T-helper 17 cell (primary cell): ENCODE measurements at regions not wholly inside any gene's neighbourhood (a gene's known extent, or its start where the extent isn't known, plus 50 kb on each side); places are given as distances from the start of the nearest gene placed in this dataset.
A peak's percentile ranks its signal among the peaks of the same experiment; 100 is the strongest.

ENCODE experiments used
- ATAC-seq: fragments of 150-1000 bp; cut with Tn5 transposase; 2 replicates; pipeline ENCODE4 v1.10.0; 2021; ENCODE audit warnings: mild to moderate bottlenecking, moderate library complexity
- DNase-seq, 3 donors: peaks; one replicate each; pipeline versions ENCODE4 v3.0.0 to v3.0.0-alpha.2; 2020 to 2021
- H3K9me3 ChIP-seq: one replicate; pipeline ENCODE4 v1.7.0; 2013; ENCODE audit warnings: low read length, mild to moderate bottlenecking; ENCODE audit not compliant: control insufficient read depth, poor library complexity, severe bottlenecking
- H3K27ac Mint-ChIP-seq: one replicate; pipeline ENCODE4 v1.8.0; 2022; ENCODE audit warnings: mild to moderate bottlenecking, moderate library complexity, mixed read lengths
- H3K27me3 Mint-ChIP-seq: one replicate; pipeline ENCODE4 v1.8.0; 2022; ENCODE audit warnings: mixed read lengths
- H3K36me3 Mint-ChIP-seq: one replicate; pipeline ENCODE4 v1.8.0; 2022; ENCODE audit warnings: low read depth, mixed read lengths
- H3K4me1 Mint-ChIP-seq: one replicate; pipeline ENCODE4 v1.8.0; 2022; ENCODE audit warnings: mild to moderate bottlenecking, mixed read lengths
- H3K4me3 Mint-ChIP-seq: one replicate; pipeline ENCODE4 v1.8.0; 2022; ENCODE audit warnings: mild to moderate bottlenecking, moderate library complexity, mixed read lengths

- Mint-ChIP-seq H3K4me3 (no peak overlapping the region), H3K27ac (no peak overlapping the region), H3K27me3 (no peaks in the 10 kb centered on the region), H3K4me1 (peaks cover 40% of the 10 kb centered on the region), H3K36me3 (no peaks in the 10 kb centered on the region)
- DNase-seq (no peak), ATAC-seq (no peak)
- H3K9me3 ChIP-seq: no peaks in the 10 kb centered on the region
Observed at GRCh38 chr3:18675197-18675596, 250.1 kb upstream of the SATB1 start.

- Mint-ChIP-seq H3K27ac (peak overlapping the region; percentile 76), H3K27me3 (no peaks in the 10 kb centered on the region), H3K4me1 (peaks cover 23% of the 10 kb centered on the region), H3K36me3 (no peaks in the 10 kb centered on the region), H3K4me3 (peak overlapping the region; percentile 59)
- no peaks in the 10 kb centered on the region for H3K9me3 ChIP-seq
- DNase-seq (no peak), ATAC-seq (no peak)
Observed at GRCh38 chr3:18672561-18672960, 247.4 kb upstream of the SATB1 start.

DNA sequence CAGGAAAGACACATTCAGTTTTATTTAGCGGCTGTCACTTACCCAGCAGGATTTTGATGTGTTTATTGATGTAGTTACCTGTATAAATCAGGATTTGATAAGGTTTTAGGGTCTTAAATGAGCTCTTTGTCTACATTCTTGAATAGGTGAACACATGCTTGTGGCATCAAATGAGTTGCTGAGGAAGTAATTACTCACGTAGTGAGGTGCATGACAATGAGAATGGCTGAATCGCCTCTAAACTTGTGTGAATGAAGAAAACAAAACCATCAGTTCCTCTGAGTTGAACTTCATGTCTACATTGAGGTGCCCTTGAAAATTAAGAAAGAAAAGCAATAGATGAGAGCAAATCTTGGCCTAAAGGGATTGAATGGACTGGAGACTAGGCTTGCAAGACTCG is 245.6 kb upstream of the SATB1 start:
- no peak overlapping the region for H3K4me3 Mint-ChIP-seq
- H3K36me3 Mint-ChIP-seq: no peaks in the 10 kb centered on the region
- H3K27ac Mint-ChIP-seq: no peak overlapping the region
- no peaks in the 10 kb centered on the region for H3K27me3 Mint-ChIP-seq
- no peaks in the 10 kb centered on the region for H3K9me3 ChIP-seq
- no peak for DNase-seq
- H3K4me1 Mint-ChIP-seq: peaks cover 16% of the 10 kb centered on the region
- no peak for ATAC-seq

- H3K4me3 Mint-ChIP-seq: no peak overlapping the region
- no peak for ATAC-seq
Observed at GRCh38 chr3:18669374-18669773, 244.2 kb upstream of the SATB1 start.

GRCh38 chr3:18667552-18667951 is 242.4 kb upstream of the SATB1 start:
- ATAC-seq (no peak), DNase-seq (no peak)
- H3K4me3 Mint-ChIP-seq: no peak overlapping the region
- no peak overlapping the region for H3K27ac Mint-ChIP-seq
- no peaks in the 10 kb centered on the region for H3K36me3 Mint-ChIP-seq
- no peaks in the 10 kb centered on the region for H3K9me3 ChIP-seq
- peaks cover 11% of the 10 kb centered on the region for H3K4me1 Mint-ChIP-seq
- H3K27me3 Mint-ChIP-seq: no peaks in the 10 kb centered on the region

More at GRCh38 chr3:18669374-18669773, 244.2 kb upstream of the SATB1 start:
- no peaks in the 10 kb centered on the region for H3K9me3 ChIP-seq
- no peaks in the 10 kb centered on the region for H3K36me3 Mint-ChIP-seq
- DNase-seq: no peak
- H3K4me1 Mint-ChIP-seq: peaks cover 12% of the 10 kb centered on the region
- H3K27ac Mint-ChIP-seq: no peak overlapping the region
- H3K27me3 Mint-ChIP-seq: no peaks in the 10 kb centered on the region

DNA sequence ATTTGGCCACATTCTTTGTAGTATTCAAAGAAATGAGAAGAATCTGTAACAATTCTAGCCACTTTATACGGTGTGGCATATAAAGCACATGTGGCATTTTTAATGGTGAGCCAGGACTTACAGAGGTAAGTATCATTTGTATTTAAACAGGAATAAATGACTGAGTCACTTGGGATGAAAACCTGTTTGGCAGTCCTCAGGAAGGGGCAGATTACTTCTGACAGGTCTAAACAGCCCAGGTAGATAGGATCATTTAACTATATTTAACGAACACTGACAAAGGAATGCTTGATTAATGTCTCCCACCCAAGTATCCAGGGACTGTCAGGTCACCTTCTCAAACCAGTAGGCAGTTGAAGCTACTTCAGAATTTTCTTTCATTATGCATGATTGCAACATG is 241.5 kb upstream of the SATB1 start:
- no peak overlapping the region for H3K4me3 Mint-ChIP-seq
- ATAC-seq (no peak), DNase-seq (no peak)
- no peak overlapping the region for H3K27ac Mint-ChIP-seq
- H3K36me3 Mint-ChIP-seq: no peaks in the 10 kb centered on the region
- H3K9me3 ChIP-seq: no peaks in the 10 kb centered on the region
- H3K4me1 Mint-ChIP-seq: peaks cover 5% of the 10 kb centered on the region
- H3K27me3 Mint-ChIP-seq: no peaks in the 10 kb centered on the region

DNA sequence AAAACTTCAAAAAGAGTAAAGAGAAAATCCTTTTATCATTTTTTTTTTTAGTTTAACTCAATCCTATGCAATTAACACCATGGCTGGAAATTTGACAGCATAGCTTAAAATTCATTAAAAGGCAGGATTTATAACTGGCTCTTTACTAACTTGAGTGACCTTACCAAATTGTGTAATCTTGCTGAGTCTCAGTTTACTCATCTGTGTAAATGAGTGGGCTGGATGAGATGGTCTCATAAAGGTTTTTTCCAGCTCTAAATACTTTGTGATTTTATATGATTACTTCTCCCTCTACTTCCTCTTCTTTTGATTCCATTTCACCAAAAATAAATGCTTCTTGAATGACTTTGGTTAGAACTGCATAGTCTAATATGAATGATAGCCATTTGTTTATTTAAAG is 234.9 kb upstream of the SATB1 start:
- H3K4me1 Mint-ChIP-seq: peaks cover 21% of the 10 kb centered on the region
- ATAC-seq (no peak), DNase-seq (no peak)
- H3K4me3 Mint-ChIP-seq: no peak overlapping the region
- H3K9me3 ChIP-seq: no peaks in the 10 kb centered on the region
- no peaks in the 10 kb centered on the region for H3K36me3 Mint-ChIP-seq
- no peaks in the 10 kb centered on the region for H3K27me3 Mint-ChIP-seq
- no peak overlapping the region for H3K27ac Mint-ChIP-seq

- DNase-seq (no peak), ATAC-seq (peak; percentile 50)
- H3K9me3 ChIP-seq: no peaks in the 10 kb centered on the region
- H3K27me3 Mint-ChIP-seq: no peaks in the 10 kb centered on the region
- H3K4me3 Mint-ChIP-seq: no peak overlapping the region
- peak overlapping the region; percentile 24 for H3K27ac Mint-ChIP-seq
- H3K36me3 Mint-ChIP-seq: no peaks in the 10 kb centered on the region
- H3K4me1 Mint-ChIP-seq: peaks cover 23% of the 10 kb centered on the region
Observed at GRCh38 chr3:18657858-18658820, 233.0 kb upstream of the SATB1 start.

DNA sequence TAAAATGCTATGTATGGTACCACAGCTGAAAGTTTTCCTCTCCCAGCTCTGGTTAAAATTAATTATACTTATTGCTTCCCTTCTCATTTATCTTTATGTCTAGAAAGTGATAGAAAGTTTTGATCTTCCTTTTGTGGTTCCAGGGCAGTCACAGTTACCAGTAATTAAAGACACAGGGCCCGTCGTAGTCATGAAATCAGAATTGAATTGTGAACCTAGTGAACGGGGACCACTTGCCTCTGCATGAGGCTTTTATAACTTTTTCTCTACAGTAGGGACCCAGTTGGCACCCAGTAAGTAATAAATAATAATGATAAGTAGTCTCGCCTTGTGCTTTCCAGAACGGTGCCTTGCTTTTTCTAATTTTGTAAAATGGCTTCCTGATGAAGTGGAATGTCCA is 231.7 kb upstream of the SATB1 start:
- Mint-ChIP-seq H3K27ac (peak overlapping the region; percentile 54), H3K4me3 (no peak overlapping the region), H3K27me3 (no peaks in the 10 kb centered on the region), H3K4me1 (peaks cover 23% of the 10 kb centered on the region), H3K36me3 (no peaks in the 10 kb centered on the region)
- ATAC-seq (no peak), DNase-seq (no peak)
- H3K9me3 ChIP-seq: no peaks in the 10 kb centered on the region

- DNase-seq: no peak
- no peaks in the 10 kb centered on the region for H3K9me3 ChIP-seq
- H3K4me3 Mint-ChIP-seq: no peak overlapping the region
- peaks cover 23% of the 10 kb centered on the region for H3K4me1 Mint-ChIP-seq
- ATAC-seq: no peak
- peak overlapping the region; percentile 54 for H3K27ac Mint-ChIP-seq
- H3K27me3 Mint-ChIP-seq: no peaks in the 10 kb centered on the region
- H3K36me3 Mint-ChIP-seq: no peaks in the 10 kb centered on the region
Observed at GRCh38 chr3:18656410-18656809, 231.3 kb upstream of the SATB1 start.

- H3K9me3 ChIP-seq: no peaks in the 10 kb centered on the region
- Mint-ChIP-seq H3K4me1 (peaks cover 20% of the 10 kb centered on the region), H3K27me3 (no peaks in the 10 kb centered on the region), H3K27ac (no peak overlapping the region), H3K36me3 (no peaks in the 10 kb centered on the region), H3K4me3 (no peak overlapping the region)
- DNase-seq (no peak), ATAC-seq (no peak)
Observed at GRCh38 chr3:18655827-18656226, 230.7 kb upstream of the SATB1 start.

DNA sequence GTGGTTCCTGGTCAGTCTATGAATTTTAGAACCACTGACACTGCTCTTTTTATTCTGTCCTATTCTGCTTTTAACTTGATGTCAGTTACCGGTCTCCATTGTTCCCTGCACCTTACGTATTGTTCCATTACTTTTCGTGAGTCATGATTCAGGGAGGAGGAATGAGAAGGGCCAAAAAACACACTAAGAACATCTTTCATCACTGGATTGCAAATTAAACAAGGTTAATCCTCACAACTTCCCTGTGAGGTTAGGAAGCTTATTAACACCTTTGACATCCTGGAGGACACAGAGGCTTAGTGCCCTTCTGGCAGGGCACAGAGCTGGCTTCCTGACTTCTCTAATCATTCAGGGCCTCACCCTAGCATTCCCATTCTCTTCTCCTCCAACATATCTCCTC is 227.6 kb upstream of the SATB1 start:
- no peak for ATAC-seq
- H3K9me3 ChIP-seq: no peaks in the 10 kb centered on the region
- H3K27me3 Mint-ChIP-seq: no peaks in the 10 kb centered on the region
- DNase-seq: no peak
- peaks cover 33% of the 10 kb centered on the region for H3K4me1 Mint-ChIP-seq
- no peak overlapping the region for H3K4me3 Mint-ChIP-seq
- H3K27ac Mint-ChIP-seq: no peak overlapping the region
- peaks cover 2% of the 10 kb centered on the region for H3K36me3 Mint-ChIP-seq

DNA sequence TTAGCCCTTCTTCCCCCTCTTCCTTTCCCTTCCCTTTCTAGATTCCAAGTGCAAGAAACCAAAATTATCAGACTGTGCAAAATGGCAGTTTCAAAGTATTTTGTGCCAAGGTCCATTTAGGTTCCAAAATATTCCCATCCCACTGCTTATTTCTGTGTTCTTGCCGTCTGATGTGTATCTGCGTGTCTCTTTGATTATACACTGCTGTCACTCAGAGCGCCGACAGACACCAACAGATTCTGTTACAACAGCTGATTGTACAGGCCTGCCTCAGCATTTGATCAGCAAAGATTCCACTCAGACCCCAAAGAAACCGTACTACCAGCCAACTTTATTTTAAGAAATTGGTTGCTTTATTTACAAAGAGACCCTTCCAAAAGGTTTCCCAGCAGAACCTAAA is 225.6 kb upstream of the SATB1 start:
- no peaks in the 10 kb centered on the region for H3K27me3 Mint-ChIP-seq
- DNase-seq: no peak
- peaks cover 5% of the 10 kb centered on the region for H3K36me3 Mint-ChIP-seq
- no peak overlapping the region for H3K27ac Mint-ChIP-seq
- no peak for ATAC-seq
- no peak overlapping the region for H3K4me3 Mint-ChIP-seq
- peaks cover 21% of the 10 kb centered on the region for H3K4me1 Mint-ChIP-seq
- H3K9me3 ChIP-seq: no peaks in the 10 kb centered on the region
